ENCODE measurements at regions not wholly inside any gene's neighbourhood (a gene's known extent, or its start where the extent isn't known, plus 50 kb on each side); places are given as distances from the start of the nearest gene placed in this dataset.
A peak's percentile ranks its signal among the peaks of the same experiment; 100 is the strongest.

DNA sequence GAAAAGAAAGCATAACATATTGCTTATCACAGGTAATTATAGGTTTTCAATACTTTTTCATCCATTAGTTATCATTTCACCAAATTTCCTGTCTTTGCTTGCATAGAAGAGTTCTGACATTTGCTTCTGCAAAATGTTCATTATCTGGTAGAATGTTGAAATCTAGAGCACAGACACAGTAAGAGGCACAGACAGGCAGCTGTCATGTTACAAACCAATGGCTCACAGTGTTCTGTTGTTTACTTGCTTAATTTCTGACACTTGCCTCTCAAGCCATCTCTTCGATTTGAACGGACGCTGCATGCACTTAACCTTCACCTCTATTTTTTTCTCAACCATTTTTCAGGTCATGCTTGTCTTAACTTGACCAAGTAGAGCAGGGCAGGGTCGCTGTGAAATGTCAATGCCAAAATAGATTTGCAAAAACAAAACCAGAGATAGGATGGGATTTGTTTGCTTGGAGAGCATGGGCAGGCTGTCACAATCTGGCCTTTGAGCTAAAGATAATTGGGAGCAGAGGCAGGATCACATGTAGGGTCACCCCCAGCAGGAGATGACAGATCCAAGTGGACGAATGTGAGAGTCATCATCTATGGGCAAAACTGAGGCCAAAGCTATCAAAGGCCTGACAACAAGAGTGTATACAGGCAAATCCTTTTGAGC, 292.3 kb downstream of the SMARCA1 start:
- H3K9me3 ChIP-seq, result no peaks in the 10 kb centered on the region
- DNase-seq, result no peak
- H3K27ac ChIP-seq, result no peak overlapping the region
- intact Hi-C loops (cut with DNase I; ENCODE audit: low total_unique reads), result no loop called here
- TF ChIP-seq POLR2AphosphoS5 (IDR thresholded peaks at IDR 0.05), result no peak
- no peak for TF ChIP-seq EP300 (IDR thresholded peaks at IDR 0.05)
- TF ChIP-seq POLR2A (IDR thresholded peaks at IDR 0.05), result no peak
- TF ChIP-seq, protein P1, sequence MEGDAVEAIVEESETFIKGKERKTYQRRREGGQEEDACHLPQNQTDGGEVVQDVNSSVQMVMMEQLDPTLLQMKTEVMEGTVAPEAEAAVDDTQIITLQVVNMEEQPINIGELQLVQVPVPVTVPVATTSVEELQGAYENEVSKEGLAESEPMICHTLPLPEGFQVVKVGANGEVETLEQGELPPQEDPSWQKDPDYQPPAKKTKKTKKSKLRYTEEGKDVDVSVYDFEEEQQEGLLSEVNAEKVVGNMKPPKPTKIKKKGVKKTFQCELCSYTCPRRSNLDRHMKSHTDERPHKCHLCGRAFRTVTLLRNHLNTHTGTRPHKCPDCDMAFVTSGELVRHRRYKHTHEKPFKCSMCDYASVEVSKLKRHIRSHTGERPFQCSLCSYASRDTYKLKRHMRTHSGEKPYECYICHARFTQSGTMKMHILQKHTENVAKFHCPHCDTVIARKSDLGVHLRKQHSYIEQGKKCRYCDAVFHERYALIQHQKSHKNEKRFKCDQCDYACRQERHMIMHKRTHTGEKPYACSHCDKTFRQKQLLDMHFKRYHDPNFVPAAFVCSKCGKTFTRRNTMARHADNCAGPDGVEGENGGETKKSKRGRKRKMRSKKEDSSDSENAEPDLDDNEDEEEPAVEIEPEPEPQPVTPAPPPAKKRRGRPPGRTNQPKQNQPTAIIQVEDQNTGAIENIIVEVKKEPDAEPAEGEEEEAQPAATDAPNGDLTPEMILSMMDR (IDR thresholded peaks at IDR 0.05), result no peak
- no peaks in the 10 kb centered on the region for H3K27me3 ChIP-seq
- no peak overlapping the region for H3K4me3 ChIP-seq
- no peaks in the 10 kb centered on the region for H3K4me1 ChIP-seq
- no peaks in the 10 kb centered on the region for H3K36me3 ChIP-seq
- 51 to 74% (median 60%) methylated on average over 5 of the region's 5 CpGs for WGBS, 5 donors

DNA sequence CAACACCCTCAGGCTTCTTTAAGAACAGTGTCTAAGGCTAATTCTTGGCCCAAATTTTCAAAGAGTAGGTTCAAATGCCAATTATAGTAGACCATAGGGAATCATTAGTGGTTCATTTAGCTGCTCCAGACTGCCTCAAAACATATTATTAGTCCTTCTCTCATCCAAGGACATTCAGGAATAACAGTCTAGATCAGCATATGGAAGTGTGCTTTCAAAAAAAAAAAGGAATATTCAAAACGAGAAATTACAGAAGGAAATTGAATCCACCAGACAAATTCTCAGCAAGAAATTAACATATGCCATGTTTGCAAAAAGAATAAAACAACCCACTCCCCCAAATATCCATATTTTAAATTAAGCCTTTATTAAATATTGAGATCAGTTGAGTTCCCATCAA, 293.1 kb downstream of the SMARCA1 start:
- H3K36me3 ChIP-seq, result no peaks in the 10 kb centered on the region
- DNase-seq, result no peak
- no peak overlapping the region for H3K4me3 ChIP-seq
- no peaks in the 10 kb centered on the region for H3K4me1 ChIP-seq
- no peaks in the 10 kb centered on the region for H3K9me3 ChIP-seq
- TF ChIP-seq POLR2AphosphoS5 (IDR thresholded peaks at IDR 0.05), result no peak
- H3K27ac ChIP-seq, result no peak overlapping the region
- H3K27me3 ChIP-seq, result no peaks in the 10 kb centered on the region
- intact Hi-C loops (cut with DNase I; ENCODE audit: low total_unique reads), result no loop called here
- WGBS, 5 donors, result 51 to 83% (median 67%) methylated on average over 1 of the region's 1 CpG

DNA sequence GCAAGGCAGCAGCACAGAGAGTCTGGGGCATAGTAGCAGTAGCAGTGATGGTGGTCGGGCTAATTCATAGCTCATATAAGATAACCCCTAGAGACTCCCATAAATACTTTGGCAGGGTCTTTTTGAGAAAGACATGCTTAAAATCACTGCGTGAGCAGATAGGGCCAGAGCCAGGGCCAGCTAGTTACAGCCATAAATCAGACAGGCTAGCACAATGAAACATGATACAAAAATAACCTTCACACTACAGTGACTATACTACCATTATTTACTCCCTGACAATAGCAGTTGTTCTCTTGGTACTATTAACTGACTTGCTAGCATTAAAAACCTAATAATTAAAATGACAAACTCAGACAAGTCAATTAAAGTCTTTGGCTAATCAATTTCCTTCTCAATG, 295.9 kb downstream of the SMARCA1 start:
- no peak overlapping the region for H3K27ac ChIP-seq
- TF ChIP-seq POLR2AphosphoS5 (IDR thresholded peaks at IDR 0.05) (no peak), EP300 (IDR thresholded peaks at IDR 0.05) (no peak), POLR2A (IDR thresholded peaks at IDR 0.05) (no peak)
- TF ChIP-seq, protein P1 (IDR thresholded peaks at IDR 0.05), result no peak
- no peaks in the 10 kb centered on the region for H3K9me3 ChIP-seq
- intact Hi-C loops (cut with DNase I; ENCODE audit: low total_unique reads), result no loop called here
- H3K27me3 ChIP-seq, result no peaks in the 10 kb centered on the region
- no peak overlapping the region for H3K4me3 ChIP-seq
- no peak for DNase-seq
- no peaks in the 10 kb centered on the region for H3K4me1 ChIP-seq
- WGBS, 5 donors, result 68 to 87% (median 76%) methylated on average over 2 of the region's 2 CpGs
- H3K36me3 ChIP-seq, result no peaks in the 10 kb centered on the region

DNA sequence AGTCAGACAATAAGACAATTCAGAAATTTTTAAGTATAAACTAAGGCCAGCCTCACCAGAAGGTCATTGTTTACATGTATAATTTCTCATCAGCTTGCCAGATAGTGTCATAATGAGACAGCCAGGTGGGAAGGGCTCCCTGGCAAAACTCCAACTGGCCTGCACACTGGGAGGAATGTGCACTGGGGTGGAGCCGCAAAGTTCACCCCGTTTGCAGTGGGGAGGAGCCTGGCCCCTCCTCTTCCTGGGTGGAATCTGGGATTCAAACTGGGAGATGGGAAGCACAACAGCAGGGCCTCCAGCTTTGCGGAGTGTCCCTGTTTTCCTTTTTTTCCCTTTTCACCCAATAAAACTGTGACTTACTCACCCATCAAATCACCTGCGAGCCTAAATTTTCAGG, 329.9 kb downstream of the SMARCA1 start:
- TF ChIP-seq POLR2A (IDR thresholded peaks at IDR 0.05) (no peak), EP300 (IDR thresholded peaks at IDR 0.05) (no peak), POLR2AphosphoS5 (IDR thresholded peaks at IDR 0.05) (no peak)
- TF ChIP-seq, protein P1 (IDR thresholded peaks at IDR 0.05), result no peak
- H3K36me3 ChIP-seq, result no peaks in the 10 kb centered on the region
- no peaks in the 10 kb centered on the region for H3K27me3 ChIP-seq
- H3K27ac ChIP-seq, result no peak overlapping the region
- DNase-seq, result peak in 1 of 2 donors; percentile 25
- H3K4me1 ChIP-seq, result no peaks in the 10 kb centered on the region
- 44 to 79% (median 55%) methylated on average over 4 of the region's 4 CpGs for WGBS, 5 donors
- no peak overlapping the region for H3K4me3 ChIP-seq
- H3K9me3 ChIP-seq, result no peaks in the 10 kb centered on the region
- intact Hi-C loops (cut with DNase I; ENCODE audit: low total_unique reads), result no loop called here

DNA sequence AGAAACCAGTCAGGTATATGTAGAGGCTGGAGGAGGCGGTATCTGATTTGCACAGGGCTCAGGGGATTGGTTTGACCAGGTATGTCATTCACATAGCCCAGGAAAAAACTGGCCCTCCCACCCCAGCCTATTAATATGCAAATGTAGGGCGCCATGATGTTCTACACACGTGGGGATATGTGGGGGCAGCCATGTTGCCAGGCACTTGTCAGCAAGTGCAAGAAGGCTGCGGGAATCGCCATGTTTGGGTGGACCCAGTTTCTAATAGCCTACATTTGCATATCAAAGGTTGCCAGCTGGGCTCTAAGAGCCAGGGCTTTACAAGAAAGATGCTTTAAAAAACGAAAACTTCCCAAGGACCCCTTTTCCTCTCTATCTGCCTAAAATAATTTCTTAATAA, 335.1 kb downstream of the SMARCA1 start:
- intact Hi-C loops (cut with DNase I; ENCODE audit: low total_unique reads), result no loop called here
- Histone ChIP-seq H3K27ac (no peak overlapping the region), H3K4me1 (no peaks in the 10 kb centered on the region), H3K4me3 (no peak overlapping the region), H3K9me3 (no peaks in the 10 kb centered on the region), H3K36me3 (no peaks in the 10 kb centered on the region), H3K27me3 (no peaks in the 10 kb centered on the region)
- TF ChIP-seq EP300 (IDR thresholded peaks at IDR 0.05) (no peak), POLR2AphosphoS5 (IDR thresholded peaks at IDR 0.05) (no peak), POLR2A (IDR thresholded peaks at IDR 0.05) (no peak)
- TF ChIP-seq, protein P1 (IDR thresholded peaks at IDR 0.05), result no peak
- DNase-seq, result no peak
- WGBS, 5 donors, result 43 to 76% (median 52%) methylated on average over 3 to 6 of the region's 6 CpGs

Measured in stomach (tissue), 8 donors.